PC-3 (cell line): ENCODE measurements at regions not wholly inside any gene's neighbourhood (a gene's known extent, or its start where the extent isn't known, plus 50 kb on each side); places are given as distances from the start of the nearest gene placed in this dataset.

Experiments
- ATAC-seq: fragments of 200-7000 bp; cut with Tn5 transposase; 2 replicates; pipeline ENCODE4 v1.9.1; 2020; ENCODE audit warnings: mild to moderate bottlenecking, moderate library complexity
- BruUV-seq: library from RNA; stranded (reverse); fragments of 400-500 nt; replicated peaks from 2 replicates; lab custom pipeline; 2021; lab: Mats Ljungman, UMichigan
- CTCF ChIA-PET: fragments of 300-600 bp; sonication (Branson Sonifier 250); formaldehyde crosslinking; loops from one replicate; lab custom pipeline; 2022; ENCODE audit warnings: antibody characterized with exemption; lab: Charles Lee
- POLR2A ChIA-PET: fragments of 300-600 bp; sonication (Branson Sonifier 250); formaldehyde crosslinking; loops from one replicate; lab custom pipeline; 2022; ENCODE audit warnings: antibody characterized with exemption; ENCODE audit not compliant: unreplicated experiment; lab: Charles Lee
- DNase-seq: peaks from one replicate; pipeline ENCODE4 v3.0.0-alpha.2; 2015
- H2AFZ ChIP-seq: fragments of 300-600 bp; sonication (generic); 2 replicates; pipeline ENCODE4 v1.6.0; 2016; ENCODE audit warnings: antibody characterized with exemption, low read length
- H3F3A ChIP-seq: fragments of 300-600 bp; sonication (generic); one replicate; pipeline ENCODE4 v1.6.0; 2017; ENCODE audit warnings: antibody characterized with exemption, low read length, control low read depth, mild to moderate bottlenecking; ENCODE audit not compliant: unreplicated experiment
- H3K27ac ChIP-seq: fragments of 300-600 bp; sonication (generic); 2 replicates; pipeline ENCODE4 v1.5.1; 2016; ENCODE audit warnings: mild to moderate bottlenecking, low read length
- H3K27me3 ChIP-seq: fragments of 300-600 bp; sonication (generic); 2 replicates; pipeline ENCODE4 v1.6.1; 2016; ENCODE audit warnings: low read length, mixed read lengths
- H3K36me3 ChIP-seq: fragments of 300-600 bp; sonication (generic); 2 replicates; pipeline ENCODE4 v1.6.1; 2016; ENCODE audit warnings: low read depth, mixed run types, low read length, mixed read lengths
- H3K4me1 ChIP-seq: fragments of 300-600 bp; sonication (generic); 2 replicates; pipeline ENCODE4 v1.5.1; 2016; ENCODE audit warnings: low read length; ENCODE audit not compliant: insufficient read depth
- H3K4me2 ChIP-seq: fragments of 300-600 bp; sonication (generic); 2 replicates; pipeline ENCODE4 v1.6.0; 2016; ENCODE audit warnings: low read length
- H3K4me3 ChIP-seq: fragments of 300-600 bp; sonication (generic); 2 replicates; pipeline ENCODE4 v1.5.1; 2016; ENCODE audit warnings: mild to moderate bottlenecking, low read length, mixed read lengths
- H3K79me2 ChIP-seq: fragments of 300-600 bp; sonication (generic); 2 replicates; pipeline ENCODE4 v1.6.1; 2017; ENCODE audit warnings: low read length, mixed read lengths
- H3K9ac ChIP-seq: fragments of 300-600 bp; sonication (generic); 2 replicates; pipeline ENCODE4 v1.6.0; 2016; ENCODE audit warnings: mild to moderate bottlenecking, low read length
- H3K9me2 ChIP-seq: fragments of 300-600 bp; sonication (generic); replicated peaks from 2 replicates; pipeline ENCODE4 v1.6.1; 2016; ENCODE audit warnings: mixed run types, low read length, mixed read lengths
- H3K9me3 ChIP-seq: fragments of 300-600 bp; sonication (generic); 2 replicates; pipeline ENCODE4 v1.6.1; 2016; ENCODE audit warnings: low read length, mixed read lengths
- H4K20me1 ChIP-seq: fragments of 300-600 bp; sonication (generic); 2 replicates; pipeline ENCODE4 v1.6.1; 2016; ENCODE audit warnings: low read length, mixed read lengths
- CTCF ChIP-seq: fragments of 300-600 bp; sonication (generic); conservative IDR thresholded peaks from 2 replicates; pipeline ENCODE4 v1.5.1; 2017; ENCODE audit warnings: antibody characterized with exemption, low read depth, mild to moderate bottlenecking, low read length
- EZH2 ChIP-seq: fragments of 300-600 bp; sonication (generic); IDR thresholded peaks from one replicate; pipeline ENCODE4 v1.6.1; 2017; ENCODE audit warnings: antibody characterized with exemption, mild to moderate bottlenecking, low read length; ENCODE audit not compliant: unreplicated experiment
- EZH2phosphoT487 ChIP-seq: fragments of 300-600 bp; sonication (generic); IDR thresholded peaks from 2 replicates; pipeline ENCODE4 v1.6.1; 2018; ENCODE audit warnings: mild to moderate bottlenecking, antibody characterized with exemption, low read length, borderline replicate concordance
- intact Hi-C: fragments of 100-400 bp; cut with micrococcal nuclease; formaldehyde crosslinking; loops from 2 replicates; pipeline ENCODE4 v1.9.0; 2023

- Histone ChIP-seq H3F3A (no peaks in the 10 kb centered on the region), H3K36me3 (no peaks in the 10 kb centered on the region), H2AFZ (no peak overlapping the region), H3K79me2 (no peaks in the 10 kb centered on the region), H3K9me2 (no peaks in the 10 kb centered on the region), H4K20me1 (no peaks in the 10 kb centered on the region), H3K27me3 (no peaks in the 10 kb centered on the region), H3K4me1 (peaks cover 7% of the 10 kb centered on the region; the same call in 1 of the 2 replicates), H3K9me3 (no peaks in the 10 kb centered on the region), H3K4me3 (no peak overlapping the region), H3K27ac (no peak overlapping the region), H3K9ac (no peak overlapping the region), H3K4me2 (no peak overlapping the region)
- ATAC-seq = no peak
- DNase-seq = no peak
- intact Hi-C loops = no loop called here
- TF ChIP-seq EZH2 = no peak
- TF ChIP-seq CTCF = no peak
- no peak for TF ChIP-seq EZH2phosphoT487
- no TSS peak for BruUV-seq
- POLR2A ChIA-PET = no interaction called here
- CTCF ChIA-PET = no interaction called here
These were observed 101.4 kb upstream of the CD180 start for GRCh38 chr5:67297802-67298532.

GRCh38 chr5:67297376-67297775 is 100.8 kb upstream of the CD180 start:
- no peak overlapping the region for H2AFZ ChIP-seq
- no peaks in the 10 kb centered on the region for H3K9me3 ChIP-seq
- ChIA-PET POLR2A (no interaction called here), CTCF (no interaction called here)
- no peak for ATAC-seq
- no peak overlapping the region for H3K4me3 ChIP-seq
- no TSS peak for BruUV-seq
- H3K9ac ChIP-seq = no peak overlapping the region
- no peaks in the 10 kb centered on the region for H3K27me3 ChIP-seq
- H3K4me1 ChIP-seq = peaks cover 7% of the 10 kb centered on the region; the same call in 1 of the 2 replicates
- no peaks in the 10 kb centered on the region for H3F3A ChIP-seq
- TF ChIP-seq CTCF (no peak), EZH2phosphoT487 (no peak), EZH2 (no peak)
- no peaks in the 10 kb centered on the region for H4K20me1 ChIP-seq
- no peak for DNase-seq
- no peak overlapping the region for H3K27ac ChIP-seq
- H3K36me3 ChIP-seq = no peaks in the 10 kb centered on the region
- H3K79me2 ChIP-seq = no peaks in the 10 kb centered on the region
- H3K4me2 ChIP-seq = no peak overlapping the region
- intact Hi-C loops = no loop called here
- no peaks in the 10 kb centered on the region for H3K9me2 ChIP-seq

- Histone ChIP-seq H4K20me1 (no peaks in the 10 kb centered on the region), H3K4me3 (no peak overlapping the region), H3K27me3 (no peaks in the 10 kb centered on the region), H3K4me2 (no peak overlapping the region), H3K36me3 (no peaks in the 10 kb centered on the region), H3K79me2 (no peaks in the 10 kb centered on the region), H3K9me2 (no peaks in the 10 kb centered on the region), H2AFZ (no peak overlapping the region), H3K9ac (no peak overlapping the region), H3K9me3 (no peaks in the 10 kb centered on the region), H3K4me1 (no peaks in the 10 kb centered on the region), H3K27ac (no peak overlapping the region), H3F3A (no peaks in the 10 kb centered on the region)
- no peak for TF ChIP-seq CTCF
- TF ChIP-seq EZH2phosphoT487 = no peak
- TF ChIP-seq EZH2 = no peak
- DNase-seq (no peak), ATAC-seq (no peak)
- CTCF ChIA-PET = no interaction called here
- no TSS peak for BruUV-seq
- intact Hi-C loops = no loop called here
- POLR2A ChIA-PET = no interaction called here
These were observed 97.8 kb upstream of the CD180 start for GRCh38 chr5:67294266-67294938.
